ENCODE measurements at regions not wholly inside any gene's neighbourhood (a gene's known extent, or its start where the extent isn't known, plus 50 kb on each side); places are given as distances from the start of the nearest gene placed in this dataset.
"Not testable (repeated sequence)": the region's sequence is repeated elsewhere in the genome, so short reads cannot be mapped to it uniquely, and the experiment has no call there.

GRCh38 chr6:6826961-6827360 lies 238.4 kb downstream of the LY86 start:
- DNase-seq (no peak), ATAC-seq (ENCODE audit: insufficient read depth, low FRiP score) (no peak)
- peaks cover 0 to 10% (median 0%) of the 10 kb centered on the region in 5 donors for H3K4me1 ChIP-seq (ENCODE audit: control insufficient read depth in 5 of 5, insufficient read depth in 5 of 5, low read length in 5 of 5)
- H3K9ac ChIP-seq (ENCODE audit: insufficient read depth in 1 of 2, low read length in 2 of 2): no peak overlapping the region
- H3K27ac ChIP-seq (ENCODE audit: low read depth in 1 of 2, low read length in 1 of 2): peak overlapping the region in 1 of 2 donors; percentile 77
- no peaks in the 10 kb centered on the region for H3K27me3 ChIP-seq (ENCODE audit: control insufficient read depth in 3 of 3, insufficient read depth in 3 of 3, low read length in 2 of 3)
- no peak overlapping the region for H3K4me3 ChIP-seq
- no peaks in the 10 kb centered on the region for H3K9me3 ChIP-seq (ENCODE audit: control insufficient read depth in 4 of 4, insufficient read depth in 3 of 4, low read length in 3 of 4)
- H3K36me3 ChIP-seq (ENCODE audit: control insufficient read depth in 4 of 4, insufficient read depth in 4 of 4, low read length in 4 of 4): no peaks in the 10 kb centered on the region
- no peak for TF ChIP-seq CTCF (IDR thresholded peaks at IDR 0.05; ENCODE audit: control extremely low read depth, extremely low read depth)
- 70 to 71% methylated on average over 10 of the region's 10 CpGs for WGBS, 2 donors

- no peaks in the 10 kb centered on the region for H3K27me3 ChIP-seq (ENCODE audit: control insufficient read depth in 3 of 3, insufficient read depth in 3 of 3, low read length in 2 of 3)
- no peaks in the 10 kb centered on the region for H3K36me3 ChIP-seq (ENCODE audit: control insufficient read depth in 4 of 4, insufficient read depth in 4 of 4, low read length in 4 of 4)
- ATAC-seq (ENCODE audit: insufficient read depth, low FRiP score) (no peak), DNase-seq (no peak)
- no peak overlapping the region for H3K9ac ChIP-seq (ENCODE audit: insufficient read depth in 1 of 2, low read length in 2 of 2)
- WGBS, 2 donors: 66 to 69% methylated on average over 6 of the region's 6 CpGs
- no peak for TF ChIP-seq CTCF (IDR thresholded peaks at IDR 0.05; ENCODE audit: control extremely low read depth, extremely low read depth)
- no peak overlapping the region for H3K4me3 ChIP-seq
- H3K4me1 ChIP-seq (ENCODE audit: control insufficient read depth in 5 of 5, insufficient read depth in 5 of 5, low read length in 5 of 5): peaks cover 0 to 10% (median 2%) of the 10 kb centered on the region in 5 donors
- H3K27ac ChIP-seq (ENCODE audit: low read depth in 1 of 2, low read length in 1 of 2): no peak overlapping the region
- no peaks in the 10 kb centered on the region for H3K9me3 ChIP-seq (ENCODE audit: control insufficient read depth in 4 of 4, insufficient read depth in 3 of 4, low read length in 3 of 4)
Observed at GRCh38 chr6:6829872-6830685, 241.6 kb downstream of the LY86 start.

GRCh38 chr6:6830686-6831063 lies 242.2 kb downstream of the LY86 start:
- not testable (repeated sequence) for H3K27ac ChIP-seq (ENCODE audit: low read depth in 1 of 2, low read length in 1 of 2); H3K4me3 ChIP-seq; H3K36me3 ChIP-seq (ENCODE audit: control insufficient read depth in 4 of 4, insufficient read depth in 4 of 4, low read length in 4 of 4); H3K27me3 ChIP-seq (ENCODE audit: control insufficient read depth in 3 of 3, insufficient read depth in 3 of 3, low read length in 2 of 3); DNase-seq; H3K9me3 ChIP-seq (ENCODE audit: control insufficient read depth in 4 of 4, insufficient read depth in 3 of 4, low read length in 3 of 4); H3K9ac ChIP-seq (ENCODE audit: insufficient read depth in 1 of 2, low read length in 2 of 2); ATAC-seq (ENCODE audit: insufficient read depth, low FRiP score)
- peaks cover 0 to 10% (median 2%) of the 10 kb centered on the region in 5 donors for H3K4me1 ChIP-seq (ENCODE audit: control insufficient read depth in 5 of 5, insufficient read depth in 5 of 5, low read length in 5 of 5)

GRCh38 chr6:6832439-6832838 lies 243.9 kb downstream of the LY86 start:
- ATAC-seq (ENCODE audit: insufficient read depth, low FRiP score): no peak
- WGBS, 2 donors: 92 to 97% methylated on average over 4 of the region's 4 CpGs

More at GRCh38 chr6:6832439-6832838, 243.9 kb downstream of the LY86 start:
- TF ChIP-seq CTCF (IDR thresholded peaks at IDR 0.05; ENCODE audit: control extremely low read depth, extremely low read depth): no peak
- DNase-seq: no peak
- H3K36me3 ChIP-seq (ENCODE audit: control insufficient read depth in 4 of 4, insufficient read depth in 4 of 4, low read length in 4 of 4): no peaks in the 10 kb centered on the region
- H3K9ac ChIP-seq (ENCODE audit: insufficient read depth in 1 of 2, low read length in 2 of 2): no peak overlapping the region
- H3K4me1 ChIP-seq (ENCODE audit: control insufficient read depth in 5 of 5, insufficient read depth in 5 of 5, low read length in 5 of 5): peaks cover 0 to 5% (median 0%) of the 10 kb centered on the region in 5 donors
- H3K27me3 ChIP-seq (ENCODE audit: control insufficient read depth in 3 of 3, insufficient read depth in 3 of 3, low read length in 2 of 3): no peaks in the 10 kb centered on the region
- no peak overlapping the region for H3K27ac ChIP-seq (ENCODE audit: low read depth in 1 of 2, low read length in 1 of 2)
- H3K4me3 ChIP-seq: no peak overlapping the region
- H3K9me3 ChIP-seq (ENCODE audit: control insufficient read depth in 4 of 4, insufficient read depth in 3 of 4, low read length in 3 of 4): no peaks in the 10 kb centered on the region

Measured in lung (tissue), 11 donors.